K562 (cell line): ENCODE measurements at regions not wholly inside any gene's neighbourhood (a gene's known extent, or its start where the extent isn't known, plus 50 kb on each side); places are given as distances from the start of the nearest gene placed in this dataset.

Experiments used
- ATAC-seq: fragments of 200-7000 bp; cut with Tn5 transposase; 3 replicates; pipeline ENCODE4 v1.9.1; 2020; ENCODE audit warnings: moderate library complexity
- BruUV-seq: library from RNA; stranded (reverse); fragments of 400-500 nt; replicated peaks from 2 replicates; lab custom pipeline; 2021; lab: Mats Ljungman, UMichigan
- CTCF ChIA-PET: fragments of 300-600 bp; formaldehyde crosslinking; extraction: SDS; loops from one replicate; lab custom pipeline; 2021; ENCODE audit warnings: low intra/inter-chr PET ratio; lab: Yijun Ruan, JAX
- POLR2A ChIA-PET: fragments of 300-600, 350-650 bp; sonication (Branson Sonifier 250); formaldehyde crosslinking; extraction: SDS; loops from one replicate; lab custom pipeline; 2021; ENCODE audit warnings: antibody characterized with exemption, inconsistent platforms; lab: Yijun Ruan, JAX
- DNase-seq, 4 experiments: peaks; one replicate each; pipeline versions ENCODE4 v3.0.0 to v3.0.0-alpha.2; 2011 to 2018; ENCODE audit warnings: low spot score in 3 of 4, mixed read lengths in 3 of 4; ENCODE audit errors: extremely low read depth in 1 of 4
- FAIRE-seq: peaks from 2 replicates; lab custom pipeline; 2011; peaks lifted over from hg19 to GRCh38; lab: Jason Lieb, UNC
- H2AFZ ChIP-seq: 2 replicates; pipeline ENCODE4 v1.6.0; 2011; ENCODE audit warnings: low read depth, low read length, control low read depth, inconsistent platforms
- H3K27ac ChIP-seq: fragments of 200-600 bp; 3 replicates; pipeline ENCODE4 v1.8.0; 2011; ENCODE audit warnings: low read depth, mild to moderate bottlenecking, control low read depth, inconsistent platforms, low read length, moderate library complexity, mixed read lengths; ENCODE audit errors: extremely low read depth
- H3K27me3 ChIP-seq, 2 experiments: fragments of 300-600 bp in 1 of 2; 2 replicates in 1 of 2; 3 replicates in 1 of 2; pipeline versions ENCODE4 v1.6.0 to v1.8.0; 2011; ENCODE audit warnings: inconsistent platforms in 2 of 2, low read length in 2 of 2, mild to moderate bottlenecking in 1 of 2, mixed read lengths in 1 of 2, moderate library complexity in 1 of 2; ENCODE audit not compliant: control insufficient read depth in 2 of 2, insufficient read depth in 2 of 2
- H3K36me3 ChIP-seq: fragments of 300-600 bp; 3 replicates; pipeline ENCODE4 v1.8.0; 2011; ENCODE audit warnings: mild to moderate bottlenecking, low read length, inconsistent platforms; ENCODE audit not compliant: control insufficient read depth, insufficient read depth
- H3K4me1 ChIP-seq, 2 experiments: fragments of 200-600 bp in 1 of 2; replicated peaks in 1 of 2; 2 replicates in 1 of 2; 3 replicates in 1 of 2; pipeline versions ENCODE4 v1.5.1 to v1.8.0; 2011; ENCODE audit warnings: inconsistent platforms in 2 of 2, low read length in 2 of 2, mild to moderate bottlenecking in 1 of 2, mixed read lengths in 1 of 2, moderate library complexity in 1 of 2; ENCODE audit not compliant: control insufficient read depth in 2 of 2, insufficient read depth in 2 of 2
- H3K4me2 ChIP-seq: 2 replicates; pipeline ENCODE4 v1.6.1; 2011; ENCODE audit warnings: low read length, control low read depth, inconsistent platforms, mixed read lengths; ENCODE audit not compliant: insufficient read depth
- H3K4me3 ChIP-seq: fragments of 200-600 bp; sonication (generic), shearing (Covaris generic); 2 replicates; pipeline ENCODE4 v1.5.1; 2016; ENCODE audit warnings: control low read depth, inconsistent platforms
- H3K79me2 ChIP-seq: fragments of 200-600 bp; 3 replicates; pipeline ENCODE4 v1.8.0; 2011; ENCODE audit warnings: low read length, inconsistent platforms; ENCODE audit not compliant: control insufficient read depth, insufficient read depth
- H3K9ac ChIP-seq, 2 experiments: 2 replicates each; pipeline versions ENCODE4 v1.6.0 to v1.6.1; 2011; ENCODE audit warnings: low read depth in 2 of 2, low read length in 2 of 2, control low read depth in 1 of 2, inconsistent platforms in 1 of 2, mild to moderate bottlenecking in 1 of 2, mixed read lengths in 1 of 2; ENCODE audit not compliant: insufficient read depth in 1 of 2
- H3K9me1 ChIP-seq: one replicate; pipeline ENCODE4 v1.6.0; 2011; ENCODE audit warnings: inconsistent platforms, mild to moderate bottlenecking, low read length, moderate library complexity; ENCODE audit not compliant: control insufficient read depth, insufficient read depth
- H3K9me3 ChIP-seq: replicated peaks from 2 replicates; pipeline ENCODE4 v1.5.1; 2011; ENCODE audit warnings: low read depth, low read length, inconsistent platforms; ENCODE audit not compliant: control insufficient read depth, insufficient read depth
- H4K20me1 ChIP-seq: replicated peaks from 2 replicates; pipeline ENCODE4 v1.6.1; 2011; ENCODE audit warnings: low read length, inconsistent platforms, mixed read lengths; ENCODE audit not compliant: control insufficient read depth, insufficient read depth
- MAFF ChIP-seq: IDR thresholded peaks from 2 replicates; pipeline ENCODE4 v1.6.1; 2012; ENCODE audit warnings: low read length, improper control_type of control experiment
- MEF2A ChIP-seq: IDR thresholded peaks from 2 replicates; pipeline ENCODE4 v1.6.1; 2011; ENCODE audit warnings: low read depth, mild to moderate bottlenecking, low read length, moderate library complexity; ENCODE audit not compliant: control insufficient read depth
- MIER1 ChIP-seq: fragments of 450-650 bp; IDR thresholded peaks from 2 replicates; pipeline ENCODE4 v1.6.1; 2016; ENCODE audit warnings: antibody characterized with exemption, mild to moderate bottlenecking, low read depth
- TCF7L2 ChIP-seq: fragments of 150-350 bp; IDR thresholded peaks from 2 replicates; pipeline ENCODE4 v1.6.1; 2016; ENCODE audit warnings: low read depth, mild to moderate bottlenecking, low read length, moderate library complexity
- ZNF124 ChIP-seq: sonication (generic); formaldehyde crosslinking; IDR thresholded peaks from 2 replicates; pipeline ENCODE4 v1.8.1; 2022; ENCODE audit warnings: missing genetic modification reagents
- ZNF408 ChIP-seq: fragments of 250-450 bp; sonication (Bioruptor Pico); IDR thresholded peaks from 2 replicates; pipeline ENCODE4 v1.4.0; 2020; ENCODE audit warnings: low read depth, mild to moderate bottlenecking, moderate library complexity
- WGBS: fragments of 100-300 bp; shearing (Covaris generic); methylation state at CpG from one replicate; pipeline ENCODE4 v1.1.6; 2016; ENCODE audit warnings: low coverage, mixed read lengths; ENCODE audit not compliant: insufficient coverage; ENCODE audit errors: missing lambda C conversion rate; 5-methylcytosine and 5-hydroxymethylcytosine counted together
- in situ Hi-C: fragments of 300-500 bp; cut with MboI; formaldehyde crosslinking; loops from 4 replicates; pipeline ENCODE4 v1.15.0; 2018; ENCODE audit warnings: inconsistent platforms, mixed read lengths
- intact Hi-C: fragments of 100-400 bp; cut with micrococcal nuclease; formaldehyde crosslinking; loops from 2 replicates; pipeline ENCODE4 v1.14.2; 2022
- TF ChIP-seq, protein P1 (sequence below): fragments of 450-650 bp; IDR thresholded peaks from 2 replicates; pipeline ENCODE4 v1.6.1; 2016; ENCODE audit warnings: missing biosample characterization, missing genetic modification characterization
- TF ChIP-seq, protein P2 (sequence below), 2 experiments: IDR thresholded peaks; 2 replicates each; pipeline ENCODE4 v1.6.1; 2011; ENCODE audit warnings: borderline replicate concordance in 1 of 2, control low read depth in 1 of 2, low read depth in 1 of 2, low read length in 1 of 2, mild to moderate bottlenecking in 1 of 2, mixed read lengths in 1 of 2, moderate library complexity in 1 of 2; ENCODE audit not compliant: insufficient read depth in 1 of 2, insufficient read length in 1 of 2, poor library complexity in 1 of 2, severe bottlenecking in 1 of 2; ENCODE audit errors: extremely low read depth in 1 of 2
- TF ChIP-seq, protein P3 (sequence below): sonication (generic); formaldehyde crosslinking; IDR thresholded peaks from 2 replicates; pipeline ENCODE4 v1.8.1; 2023; ENCODE audit warnings: mild to moderate bottlenecking, missing genetic modification reagents
- TF ChIP-seq, protein P4 (sequence below), 2 experiments: fragments of 450-650 bp; IDR thresholded peaks; 2 replicates each; pipeline ENCODE4 v1.6.1; 2016; ENCODE audit warnings: mild to moderate bottlenecking in 2 of 2, borderline replicate concordance in 1 of 2, low read depth in 1 of 2, moderate library complexity in 1 of 2

DNA sequence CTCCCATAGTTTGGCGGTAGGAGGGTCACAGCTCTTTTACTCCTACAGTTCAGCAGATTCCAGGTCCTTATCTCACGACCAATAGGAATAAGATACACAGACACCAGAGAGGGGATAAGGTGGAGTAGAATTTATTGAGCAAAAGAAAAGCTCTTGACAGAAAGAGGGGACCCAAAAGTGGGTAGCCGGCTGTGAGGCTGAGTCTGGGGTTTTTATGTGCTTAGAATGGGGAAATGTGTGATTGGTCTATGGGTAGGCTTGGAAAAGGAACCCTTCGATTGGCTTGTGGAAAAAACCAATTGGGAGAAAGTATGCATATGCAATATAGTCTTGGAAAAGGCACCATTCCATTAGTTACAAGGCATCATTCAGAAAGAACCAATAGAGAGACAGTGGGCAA, 1356.9 kb upstream of the SPRY2 start:
- FAIRE-seq (no peak), DNase-seq (no peak)
- BruUV-seq: no TSS peak
- TF ChIP-seq MAFF (no peak), ZNF124 (CRISPR knock-in tag) (no peak), MEF2A (no peak), MIER1 (no peak), TCF7L2 (no peak), ZNF408 (CRISPR knock-in tag) (no peak)
- TF ChIP-seq, protein P1, sequence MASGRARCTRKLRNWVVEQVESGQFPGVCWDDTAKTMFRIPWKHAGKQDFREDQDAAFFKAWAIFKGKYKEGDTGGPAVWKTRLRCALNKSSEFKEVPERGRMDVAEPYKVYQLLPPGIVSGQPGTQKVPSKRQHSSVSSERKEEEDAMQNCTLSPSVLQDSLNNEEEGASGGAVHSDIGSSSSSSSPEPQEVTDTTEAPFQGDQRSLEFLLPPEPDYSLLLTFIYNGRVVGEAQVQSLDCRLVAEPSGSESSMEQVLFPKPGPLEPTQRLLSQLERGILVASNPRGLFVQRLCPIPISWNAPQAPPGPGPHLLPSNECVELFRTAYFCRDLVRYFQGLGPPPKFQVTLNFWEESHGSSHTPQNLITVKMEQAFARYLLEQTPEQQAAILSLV: no peak
- TF ChIP-seq, protein P2, sequence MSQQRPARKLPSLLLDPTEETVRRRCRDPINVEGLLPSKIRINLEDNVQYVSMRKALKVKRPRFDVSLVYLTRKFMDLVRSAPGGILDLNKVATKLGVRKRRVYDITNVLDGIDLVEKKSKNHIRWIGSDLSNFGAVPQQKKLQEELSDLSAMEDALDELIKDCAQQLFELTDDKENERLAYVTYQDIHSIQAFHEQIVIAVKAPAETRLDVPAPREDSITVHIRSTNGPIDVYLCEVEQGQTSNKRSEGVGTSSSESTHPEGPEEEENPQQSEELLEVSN (IDR thresholded peaks at IDR 0.05; ENCODE audit: borderline replicate concordance in 1 of 2, extremely low read depth in 1 of 2, insufficient read depth in 1 of 2, insufficient read length in 1 of 2, low read depth in 1 of 2, low read length in 1 of 2, poor library complexity in 1 of 2, severe bottlenecking in 1 of 2): no peak
- TF ChIP-seq, protein P3, sequence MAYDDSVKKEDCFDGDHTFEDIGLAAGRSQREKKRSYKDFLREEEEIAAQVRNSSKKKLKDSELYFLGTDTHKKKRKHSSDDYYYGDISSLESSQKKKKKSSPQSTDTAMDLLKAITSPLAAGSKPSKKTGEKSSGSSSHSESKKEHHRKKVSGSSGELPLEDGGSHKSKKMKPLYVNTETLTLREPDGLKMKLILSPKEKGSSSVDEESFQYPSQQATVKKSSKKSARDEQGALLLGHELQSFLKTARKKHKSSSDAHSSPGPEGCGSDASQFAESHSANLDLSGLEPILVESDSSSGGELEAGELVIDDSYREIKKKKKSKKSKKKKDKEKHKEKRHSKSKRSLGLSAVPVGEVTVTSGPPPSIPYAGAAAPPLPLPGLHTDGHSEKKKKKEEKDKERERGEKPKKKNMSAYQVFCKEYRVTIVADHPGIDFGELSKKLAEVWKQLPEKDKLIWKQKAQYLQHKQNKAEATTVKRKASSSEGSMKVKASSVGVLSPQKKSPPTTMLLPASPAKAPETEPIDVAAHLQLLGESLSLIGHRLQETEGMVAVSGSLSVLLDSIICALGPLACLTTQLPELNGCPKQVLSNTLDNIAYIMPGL (CRISPR knock-in tag): no peak
- TF ChIP-seq, protein P4, sequence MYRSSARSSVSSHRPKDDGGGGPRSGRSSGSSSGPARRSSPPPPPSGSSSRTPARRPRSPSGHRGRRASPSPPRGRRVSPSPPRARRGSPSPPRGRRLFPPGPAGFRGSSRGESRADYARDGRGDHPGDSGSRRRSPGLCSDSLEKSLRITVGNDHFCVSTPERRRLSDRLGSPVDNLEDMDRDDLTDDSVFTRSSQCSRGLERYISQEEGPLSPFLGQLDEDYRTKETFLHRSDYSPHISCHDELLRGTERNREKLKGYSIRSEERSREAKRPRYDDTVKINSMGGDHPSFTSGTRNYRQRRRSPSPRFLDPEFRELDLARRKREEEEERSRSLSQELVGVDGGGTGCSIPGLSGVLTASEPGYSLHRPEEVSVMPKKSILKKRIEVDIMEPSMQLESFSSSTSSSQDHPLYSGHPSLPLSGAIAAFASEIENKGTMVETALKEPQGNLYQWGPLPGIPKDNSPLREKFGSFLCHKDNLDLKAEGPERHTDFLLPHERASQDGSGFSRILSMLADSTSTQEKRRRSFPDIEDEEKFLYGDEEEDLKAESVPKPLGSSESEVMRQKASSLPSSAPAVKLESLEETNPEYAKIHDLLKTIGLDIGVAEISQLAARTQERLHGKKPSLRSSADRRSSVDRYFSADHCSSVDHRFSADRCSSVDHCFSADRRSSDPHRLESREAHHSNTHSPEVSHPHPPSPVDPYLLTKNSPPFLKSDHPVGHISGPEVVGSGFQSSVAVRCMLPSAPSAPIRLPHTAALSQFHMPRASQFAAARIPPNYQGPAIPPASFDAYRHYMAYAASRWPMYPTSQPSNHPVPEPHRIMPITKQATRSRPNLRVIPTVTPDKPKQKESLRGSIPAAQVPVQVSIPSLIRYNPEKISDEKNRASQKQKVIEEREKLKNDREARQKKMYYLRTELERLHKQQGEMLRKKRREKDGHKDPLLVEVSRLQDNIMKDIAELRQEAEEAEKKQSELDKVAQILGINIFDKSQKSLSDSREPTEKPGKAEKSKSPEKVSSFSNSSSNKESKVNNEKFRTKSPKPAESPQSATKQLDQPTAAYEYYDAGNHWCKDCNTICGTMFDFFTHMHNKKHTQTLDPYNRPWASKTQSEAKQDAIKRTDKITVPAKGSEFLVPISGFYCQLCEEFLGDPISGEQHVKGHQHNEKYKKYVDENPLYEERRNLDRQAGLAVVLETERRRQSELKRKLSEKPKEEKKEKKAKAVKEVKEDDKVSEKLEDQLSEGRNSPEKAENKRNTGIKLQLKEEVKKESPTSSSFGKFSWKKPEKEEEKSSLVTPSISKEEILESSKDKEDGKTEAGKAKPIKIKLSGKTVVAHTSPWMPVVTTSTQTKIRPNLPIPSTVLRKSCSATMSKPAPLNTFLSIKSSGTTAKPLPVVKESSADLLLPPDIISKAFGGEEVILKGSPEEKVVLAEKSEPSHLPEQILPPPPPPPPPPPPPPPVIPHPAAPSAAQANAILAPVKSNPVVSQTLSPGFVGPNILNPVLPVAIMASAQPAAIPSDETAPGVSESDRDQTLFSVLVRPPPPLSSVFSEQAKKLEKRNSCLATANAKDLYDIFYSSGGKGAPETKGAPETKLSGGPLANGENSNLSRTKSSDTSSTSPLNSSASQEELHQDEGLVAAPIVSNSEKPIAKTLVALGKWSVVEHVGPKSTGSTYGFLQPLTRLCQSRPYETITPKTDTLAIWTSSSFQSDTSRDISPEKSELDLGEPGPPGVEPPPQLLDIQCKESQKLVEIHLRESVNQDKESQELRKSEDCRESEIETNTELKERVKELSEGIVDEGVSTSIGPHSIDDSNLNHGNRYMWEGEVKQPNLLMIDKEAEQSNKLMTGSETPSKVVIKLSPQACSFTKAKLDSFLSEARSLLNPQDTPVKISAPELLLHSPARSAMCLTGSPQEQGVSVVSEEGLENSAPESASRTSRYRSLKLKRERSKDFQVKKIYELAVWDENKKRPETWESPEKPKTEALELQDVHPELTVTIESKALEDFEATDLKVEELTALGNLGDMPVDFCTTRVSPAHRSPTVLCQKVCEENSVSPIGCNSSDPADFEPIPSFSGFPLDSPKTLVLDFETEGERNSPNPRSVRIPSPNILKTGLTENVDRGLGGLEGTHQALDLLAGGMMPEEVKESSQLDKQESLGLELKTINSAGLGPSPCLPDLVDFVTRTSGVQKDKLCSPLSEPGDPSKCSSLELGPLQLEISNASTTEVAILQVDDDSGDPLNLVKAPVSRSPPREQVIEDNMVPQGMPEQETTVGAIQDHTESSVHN (IDR thresholded peaks at IDR 0.05; ENCODE audit: borderline replicate concordance in 1 of 2, low read depth in 1 of 2): no peak

More for the DNA sequence above, 1356.9 kb upstream of the SPRY2 start:
- ChIA-PET CTCF (no interaction called here), POLR2A (no interaction called here)
- Histone ChIP-seq H4K20me1 (no peaks in the 10 kb centered on the region), H3K27ac (no peak overlapping the region), H3K9me3 (no peaks in the 10 kb centered on the region), H3K4me2 (no peak overlapping the region), H3K4me3 (no peak overlapping the region), H3K27me3 (no peaks in the 10 kb centered on the region), H3K9ac (no peak overlapping the region), H3K36me3 (no peaks in the 10 kb centered on the region), H2AFZ (no peak overlapping the region), H3K9me1 (no peaks in the 10 kb centered on the region), H3K4me1 (no peaks in the 10 kb centered on the region), H3K79me2 (no peaks in the 10 kb centered on the region)
- no peak for ATAC-seq
- intact Hi-C loops (no loop called here), in situ Hi-C loops (no loop called here)
- 0% methylated on average over 4 of the region's 4 CpGs for WGBS
